ENCODE measurements at regions not wholly inside any gene's neighbourhood (a gene's known extent, or its start where the extent isn't known, plus 50 kb on each side); places are given as distances from the start of the nearest gene placed in this dataset.

DNA sequence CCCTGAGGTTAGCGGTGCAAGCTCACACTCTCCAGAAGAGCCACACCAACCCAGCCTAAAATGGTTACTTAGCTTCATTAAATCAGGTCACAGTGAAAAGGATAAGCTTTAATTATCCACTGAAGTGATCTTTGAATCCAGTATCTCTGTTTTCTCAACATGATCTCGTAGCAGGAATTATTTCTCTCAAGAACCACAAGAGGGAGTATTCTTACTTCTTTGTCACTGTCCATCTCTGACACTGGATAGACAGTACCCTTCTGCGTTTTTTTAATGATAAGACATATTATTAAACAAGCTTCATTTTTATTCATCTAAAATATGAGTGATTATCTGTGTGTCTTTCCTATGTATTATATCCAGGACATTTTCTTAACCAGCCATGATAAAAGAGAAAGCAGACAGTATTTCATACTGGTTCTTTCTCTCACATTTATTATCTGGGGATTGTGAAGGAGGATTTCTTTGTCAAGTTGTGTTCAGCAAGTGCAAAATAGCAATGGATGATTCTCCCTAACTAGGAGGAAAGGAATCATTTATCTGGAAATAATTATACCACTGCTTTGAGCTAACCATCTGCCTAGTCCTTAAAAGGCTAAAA is 105.4 kb upstream of the CCDC54 start:
- H3K27me3 Mint-ChIP-seq (ENCODE audit: unreplicated experiment), result no peaks in the 10 kb centered on the region
- TF ChIP-seq, protein P1, sequence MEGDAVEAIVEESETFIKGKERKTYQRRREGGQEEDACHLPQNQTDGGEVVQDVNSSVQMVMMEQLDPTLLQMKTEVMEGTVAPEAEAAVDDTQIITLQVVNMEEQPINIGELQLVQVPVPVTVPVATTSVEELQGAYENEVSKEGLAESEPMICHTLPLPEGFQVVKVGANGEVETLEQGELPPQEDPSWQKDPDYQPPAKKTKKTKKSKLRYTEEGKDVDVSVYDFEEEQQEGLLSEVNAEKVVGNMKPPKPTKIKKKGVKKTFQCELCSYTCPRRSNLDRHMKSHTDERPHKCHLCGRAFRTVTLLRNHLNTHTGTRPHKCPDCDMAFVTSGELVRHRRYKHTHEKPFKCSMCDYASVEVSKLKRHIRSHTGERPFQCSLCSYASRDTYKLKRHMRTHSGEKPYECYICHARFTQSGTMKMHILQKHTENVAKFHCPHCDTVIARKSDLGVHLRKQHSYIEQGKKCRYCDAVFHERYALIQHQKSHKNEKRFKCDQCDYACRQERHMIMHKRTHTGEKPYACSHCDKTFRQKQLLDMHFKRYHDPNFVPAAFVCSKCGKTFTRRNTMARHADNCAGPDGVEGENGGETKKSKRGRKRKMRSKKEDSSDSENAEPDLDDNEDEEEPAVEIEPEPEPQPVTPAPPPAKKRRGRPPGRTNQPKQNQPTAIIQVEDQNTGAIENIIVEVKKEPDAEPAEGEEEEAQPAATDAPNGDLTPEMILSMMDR (IDR thresholded peaks at IDR 0.05; ENCODE audit: unreplicated experiment), result peak; percentile 68
- no peak overlapping the region for H3K4me3 Mint-ChIP-seq (ENCODE audit: unreplicated experiment)
- DNase-seq (ENCODE audit: low spot score), result no peak
- no peaks in the 10 kb centered on the region for H3K36me3 Mint-ChIP-seq (ENCODE audit: low read depth, unreplicated experiment)
- no peak overlapping the region for H3K27ac Mint-ChIP-seq (ENCODE audit: unreplicated experiment)
- peaks cover 4% of the 10 kb centered on the region for H3K4me1 Mint-ChIP-seq (ENCODE audit: unreplicated experiment)
- no peaks in the 10 kb centered on the region for H3K9me3 Mint-ChIP-seq (ENCODE audit: unreplicated experiment)

DNA sequence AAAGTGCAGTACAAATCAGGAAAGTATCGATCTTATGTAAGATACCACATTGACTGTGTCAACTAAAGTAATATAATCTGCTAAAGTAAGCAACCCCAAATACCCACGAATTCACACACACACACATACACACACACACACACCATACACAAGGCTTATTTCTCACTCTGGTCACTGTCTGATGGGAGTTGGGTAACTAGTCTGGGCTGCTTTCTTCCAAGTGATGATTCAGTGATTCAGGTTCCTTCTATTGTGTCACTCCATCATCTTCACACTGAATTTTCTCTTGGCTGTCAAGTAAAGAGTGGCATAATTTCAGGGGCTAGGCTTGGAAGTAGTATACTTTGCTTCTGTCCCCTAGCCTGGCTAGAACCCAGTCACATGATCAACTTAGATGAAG is 104.8 kb upstream of the CCDC54 start:
- no peak for DNase-seq (ENCODE audit: low spot score)
- Mint-ChIP-seq H3K4me3 (ENCODE audit: unreplicated experiment) (no peak overlapping the region), H3K9me3 (ENCODE audit: unreplicated experiment) (no peaks in the 10 kb centered on the region), H3K36me3 (ENCODE audit: low read depth, unreplicated experiment) (no peaks in the 10 kb centered on the region), H3K4me1 (ENCODE audit: unreplicated experiment) (peaks cover 4% of the 10 kb centered on the region), H3K27me3 (ENCODE audit: unreplicated experiment) (no peaks in the 10 kb centered on the region), H3K27ac (ENCODE audit: unreplicated experiment) (no peak overlapping the region)
- TF ChIP-seq, protein P1 (IDR thresholded peaks at IDR 0.05; ENCODE audit: unreplicated experiment), result no peak

DNA sequence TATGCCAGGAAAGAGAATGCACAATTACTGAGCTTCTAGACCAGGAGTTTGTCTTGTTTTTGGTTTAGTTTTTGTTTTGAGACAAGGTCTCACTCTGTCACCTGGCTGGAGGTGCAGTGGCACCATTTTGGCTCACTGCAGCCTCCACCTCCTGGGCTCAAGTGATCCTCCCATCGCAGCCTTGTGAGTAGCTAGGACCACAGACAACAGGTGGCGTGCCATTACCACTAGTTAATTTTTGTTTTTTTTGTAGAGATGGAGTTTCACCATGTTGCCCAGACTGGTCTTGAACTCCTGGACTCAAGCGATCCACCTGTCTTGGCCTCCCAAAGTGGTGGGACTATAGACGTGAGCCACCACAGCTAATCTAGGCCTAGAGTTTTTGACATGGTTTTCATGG is 104.4 kb upstream of the CCDC54 start:
- H3K9me3 Mint-ChIP-seq (ENCODE audit: unreplicated experiment), result no peaks in the 10 kb centered on the region

DNA sequence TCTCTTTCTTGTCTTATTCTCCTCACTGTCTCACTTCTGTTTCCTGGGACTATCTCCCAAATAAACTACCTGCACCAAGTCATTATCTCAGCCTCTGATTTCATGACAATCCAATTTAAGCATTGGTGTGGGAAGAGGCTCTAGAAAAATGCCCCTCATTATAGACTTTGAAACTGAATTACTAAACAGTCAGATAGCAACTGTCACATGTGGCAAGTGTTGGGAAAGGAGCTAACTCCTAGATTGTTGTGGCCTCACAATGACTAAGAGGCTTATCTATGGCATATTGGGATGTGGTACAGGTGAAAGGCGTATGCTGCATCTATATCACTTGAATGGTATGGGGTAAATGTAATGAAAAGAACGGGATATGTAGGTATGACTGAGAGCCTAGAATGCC is 103.5 kb upstream of the CCDC54 start:
- no peak overlapping the region for H3K4me3 Mint-ChIP-seq (ENCODE audit: unreplicated experiment)
- H3K36me3 Mint-ChIP-seq (ENCODE audit: low read depth, unreplicated experiment), result no peaks in the 10 kb centered on the region
- H3K27me3 Mint-ChIP-seq (ENCODE audit: unreplicated experiment), result no peaks in the 10 kb centered on the region
- H3K4me1 Mint-ChIP-seq (ENCODE audit: unreplicated experiment), result peaks cover 4% of the 10 kb centered on the region
- no peak overlapping the region for H3K27ac Mint-ChIP-seq (ENCODE audit: unreplicated experiment)
- no peak for DNase-seq (ENCODE audit: low spot score)
- TF ChIP-seq, protein P1 (IDR thresholded peaks at IDR 0.05; ENCODE audit: unreplicated experiment), result no peak
- no peaks in the 10 kb centered on the region for H3K9me3 Mint-ChIP-seq (ENCODE audit: unreplicated experiment)

More for the DNA sequence above, 104.4 kb upstream of the CCDC54 start:
- DNase-seq (ENCODE audit: low spot score), result no peak
- Mint-ChIP-seq H3K4me1 (ENCODE audit: unreplicated experiment) (peaks cover 4% of the 10 kb centered on the region), H3K4me3 (ENCODE audit: unreplicated experiment) (no peak overlapping the region), H3K27ac (ENCODE audit: unreplicated experiment) (no peak overlapping the region), H3K36me3 (ENCODE audit: low read depth, unreplicated experiment) (no peaks in the 10 kb centered on the region), H3K27me3 (ENCODE audit: unreplicated experiment) (no peaks in the 10 kb centered on the region)
- TF ChIP-seq, protein P1 (IDR thresholded peaks at IDR 0.05; ENCODE audit: unreplicated experiment), result no peak

DNA sequence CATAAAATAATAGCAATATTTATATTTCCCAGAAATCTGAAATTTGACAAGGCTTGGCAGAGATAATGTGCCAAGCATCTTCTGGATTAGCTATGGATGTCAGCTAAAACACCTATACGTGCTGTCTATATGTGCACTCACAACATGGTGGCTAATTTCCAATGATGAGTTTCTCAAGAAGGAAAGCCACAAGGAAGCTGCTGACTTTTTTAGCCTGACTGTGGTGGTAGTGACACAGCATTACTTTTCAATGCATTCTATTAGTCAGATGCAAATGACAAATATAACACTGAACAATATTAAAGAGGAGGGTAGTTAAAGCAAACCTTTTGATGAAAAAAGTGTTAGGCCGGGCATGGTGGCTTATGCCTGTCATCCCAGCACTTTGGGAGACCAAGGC is 101.7 kb upstream of the CCDC54 start:
- no peaks in the 10 kb centered on the region for H3K27me3 Mint-ChIP-seq (ENCODE audit: unreplicated experiment)
- TF ChIP-seq, protein P1 (IDR thresholded peaks at IDR 0.05; ENCODE audit: unreplicated experiment), result no peak
- H3K36me3 Mint-ChIP-seq (ENCODE audit: low read depth, unreplicated experiment), result no peaks in the 10 kb centered on the region
- H3K9me3 Mint-ChIP-seq (ENCODE audit: unreplicated experiment), result no peaks in the 10 kb centered on the region
- no peak for DNase-seq (ENCODE audit: low spot score)
- no peak overlapping the region for H3K27ac Mint-ChIP-seq (ENCODE audit: unreplicated experiment)
- H3K4me1 Mint-ChIP-seq (ENCODE audit: unreplicated experiment), result peaks cover 4% of the 10 kb centered on the region
- H3K4me3 Mint-ChIP-seq (ENCODE audit: unreplicated experiment), result no peak overlapping the region

All from endothelial cell (in vitro differentiated cells).